ENCODE measurements at regions not wholly inside any gene's neighbourhood (a gene's known extent, or its start where the extent isn't known, plus 50 kb on each side); places are given as distances from the start of the nearest gene placed in this dataset.

DNA sequence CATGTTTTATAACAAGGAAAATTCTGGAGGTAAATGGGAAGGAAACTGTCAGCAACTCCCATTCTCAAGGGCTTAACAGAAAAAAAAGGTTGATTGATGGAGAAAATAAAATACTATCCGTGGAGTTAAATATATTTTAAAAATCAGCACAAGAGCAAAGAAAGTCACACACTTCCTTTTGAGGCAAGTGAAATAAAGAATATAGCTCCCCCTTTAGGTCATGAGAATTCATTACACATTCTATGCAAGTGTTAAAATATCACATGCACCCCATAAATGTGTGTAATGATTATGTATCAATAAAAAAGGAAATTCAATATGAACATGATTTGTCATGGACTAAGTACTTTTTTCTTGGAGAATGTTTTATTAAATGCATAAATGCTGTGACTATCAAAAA lies 349.2 kb downstream of the TPBG start:
- ATAC-seq (no peak), DNase-seq (ENCODE audit: low spot score in 2 of 2) (no peak)
- Mint-ChIP-seq H3K36me3 (peaks cover 0 to 16% of the 10 kb centered on the region in 2 donors), H3K9me3 (peaks cover 15 to 16% of the 10 kb centered on the region in 2 donors), H3K27ac (no peak overlapping the region)

- Mint-ChIP-seq H3K9me3 (peaks cover 17 to 19% of the 10 kb centered on the region in 2 donors), H3K27ac (no peak overlapping the region), H3K36me3 (peaks cover 0 to 13% of the 10 kb centered on the region in 2 donors)
- no peak for DNase-seq (ENCODE audit: low spot score in 2 of 2)
- ATAC-seq, result no peak
Measured at GRCh38 chr6:82720992-82721391, 344.6 kb downstream of the UBE3D start.

- no peak for ATAC-seq
- Mint-ChIP-seq H3K27ac (no peak overlapping the region), H3K9me3 (no peaks in the 10 kb centered on the region), H3K36me3 (no peaks in the 10 kb centered on the region)
- no peak for DNase-seq (ENCODE audit: low spot score in 2 of 2)
Measured at GRCh38 chr6:82735790-82736189, 329.9 kb downstream of the UBE3D start.

DNA sequence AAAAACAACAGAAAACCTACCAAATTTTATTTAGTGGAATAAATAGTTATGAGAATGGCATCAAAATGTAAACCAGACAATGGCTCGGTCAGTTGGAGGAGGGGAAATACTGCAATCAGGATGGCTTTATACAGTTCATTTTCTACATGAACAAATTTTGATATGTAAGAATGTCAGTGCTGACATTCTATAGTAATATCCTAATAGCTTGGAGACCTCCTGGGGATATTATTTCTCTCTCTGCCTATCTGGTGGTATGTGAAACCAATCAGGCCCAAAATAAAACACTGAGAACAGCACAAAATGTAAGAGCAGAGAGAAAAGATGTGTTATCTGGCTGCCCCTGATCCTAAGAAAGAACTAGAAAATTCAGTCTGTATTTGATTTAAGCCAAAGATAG lies 327.7 kb downstream of the UBE3D start:
- DNase-seq (ENCODE audit: low spot score in 2 of 2), result no peak
- Mint-ChIP-seq H3K9me3 (no peaks in the 10 kb centered on the region), H3K27ac (no peak overlapping the region), H3K36me3 (no peaks in the 10 kb centered on the region)
- ATAC-seq, result no peak

DNA sequence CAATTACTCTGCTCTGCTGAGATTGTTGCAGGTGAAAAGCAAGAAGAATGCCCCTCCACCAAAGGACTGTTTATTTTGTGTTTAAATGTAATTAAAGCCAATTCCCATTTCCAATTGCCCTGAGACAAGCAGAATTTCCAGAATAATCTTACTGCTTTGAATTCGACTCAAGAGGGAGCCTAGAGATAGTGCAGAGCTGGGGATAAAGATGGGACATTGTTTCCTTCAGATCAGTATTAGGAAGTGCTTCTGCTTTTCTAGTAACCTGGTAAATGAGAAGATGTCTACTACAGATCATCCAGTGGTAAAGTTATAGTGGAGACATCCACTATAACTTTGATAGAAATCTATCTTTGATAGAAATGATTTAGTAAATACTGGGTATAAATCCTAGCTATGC lies 326.9 kb downstream of the UBE3D start:
- ATAC-seq (no peak), DNase-seq (ENCODE audit: low spot score in 2 of 2) (no peak)
- no peaks in the 10 kb centered on the region for H3K9me3 Mint-ChIP-seq
- no peak overlapping the region for H3K27ac Mint-ChIP-seq
- no peaks in the 10 kb centered on the region for H3K36me3 Mint-ChIP-seq

DNA sequence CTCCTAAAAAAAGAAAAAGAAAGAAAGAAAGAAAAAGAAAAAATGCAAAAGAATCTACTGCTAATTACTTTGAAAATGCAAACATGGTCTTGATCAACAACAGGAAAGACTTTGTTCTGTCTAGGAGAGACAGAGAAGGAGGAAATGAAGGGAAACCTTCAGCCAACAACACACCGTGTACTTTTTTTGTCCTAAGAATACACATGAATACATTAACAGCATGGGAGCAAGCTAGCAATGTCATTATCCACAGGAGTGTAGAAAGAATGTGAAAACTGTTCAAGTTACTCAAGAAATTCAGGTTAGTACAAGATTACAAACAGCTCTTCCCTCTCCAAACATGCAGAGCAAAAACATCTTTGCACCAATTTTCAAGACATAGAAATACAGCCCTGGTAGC lies 326.3 kb downstream of the UBE3D start:
- ATAC-seq, result no peak
- Mint-ChIP-seq H3K9me3 (no peaks in the 10 kb centered on the region), H3K27ac (no peak overlapping the region), H3K36me3 (no peaks in the 10 kb centered on the region)
- no peak for DNase-seq (ENCODE audit: low spot score in 2 of 2)

DNA sequence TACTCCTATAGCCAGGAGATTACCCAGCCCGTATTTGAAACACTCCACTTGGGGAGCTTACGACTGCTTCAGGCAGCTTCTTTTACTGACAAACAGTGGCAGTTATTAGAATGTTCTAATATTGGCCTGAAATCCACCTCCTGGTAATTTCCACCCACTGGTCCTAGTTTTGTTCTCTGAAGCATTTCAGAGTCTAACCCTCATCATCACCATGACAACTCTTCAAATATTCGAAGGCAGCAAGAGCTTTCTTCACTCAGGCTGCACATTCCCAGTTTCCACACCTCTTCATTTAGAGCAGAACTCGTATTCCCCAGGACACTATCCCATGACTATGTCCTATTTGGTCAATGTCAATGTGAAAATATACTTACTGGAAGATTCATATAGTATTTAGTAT lies 325.6 kb downstream of the UBE3D start:
- ATAC-seq (no peak), DNase-seq (ENCODE audit: low spot score in 2 of 2) (no peak)
- H3K36me3 Mint-ChIP-seq, result no peaks in the 10 kb centered on the region
- no peak overlapping the region for H3K27ac Mint-ChIP-seq
- H3K9me3 Mint-ChIP-seq, result no peaks in the 10 kb centered on the region

DNA sequence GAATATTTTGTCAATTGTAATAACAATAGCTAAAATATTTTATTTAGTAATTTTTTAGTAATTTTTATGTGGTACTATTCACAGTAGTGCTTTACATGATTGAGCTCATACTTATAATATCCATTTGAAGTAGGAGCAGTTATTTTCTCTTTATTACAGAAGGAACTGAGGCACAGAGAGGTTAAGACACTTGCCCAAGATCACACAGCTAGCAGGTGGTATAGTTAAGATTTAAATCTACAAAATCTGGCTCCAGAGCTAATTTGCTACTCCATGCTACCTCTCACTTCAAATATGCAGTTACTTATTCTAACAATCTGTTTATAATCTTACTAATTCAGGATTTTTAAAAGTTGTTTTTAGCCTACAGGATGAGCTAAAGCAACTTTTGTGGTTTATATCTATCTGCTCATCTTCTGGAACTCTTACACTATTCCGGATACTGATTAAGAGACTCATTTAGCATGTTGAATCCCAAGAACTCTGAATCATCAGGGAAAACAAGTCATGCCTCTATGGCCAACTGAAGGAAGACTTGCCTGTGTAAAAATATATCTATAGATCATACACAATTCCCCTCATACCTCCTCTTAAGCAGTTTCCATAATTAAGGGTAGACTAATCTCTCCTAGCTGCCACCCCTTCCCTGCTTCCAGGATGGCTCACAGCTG lies 324.2 kb downstream of the UBE3D start:
- no peaks in the 10 kb centered on the region for H3K9me3 Mint-ChIP-seq
- DNase-seq (ENCODE audit: low spot score in 2 of 2), result no peak

DNA sequence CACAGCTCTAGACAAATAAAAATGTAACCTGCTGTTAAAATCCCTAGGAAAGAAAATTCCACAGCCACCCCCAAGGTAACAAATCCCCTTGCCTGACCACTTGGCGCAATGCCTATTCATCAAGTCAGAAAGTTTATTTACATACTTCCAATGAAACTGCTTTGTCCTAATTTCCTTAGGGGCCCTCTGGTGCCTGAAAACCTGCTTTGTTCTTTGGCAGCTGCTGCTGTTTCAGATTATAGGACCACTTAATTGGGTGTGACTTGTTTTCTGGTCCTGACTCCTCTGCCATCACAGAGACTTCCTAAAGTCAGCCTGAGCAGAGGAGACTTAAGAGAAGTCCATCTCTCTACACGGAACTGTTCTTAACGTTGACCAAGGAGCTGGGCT lies 323.6 kb downstream of the UBE3D start:
- no peak overlapping the region for H3K27ac Mint-ChIP-seq
- no peak for ATAC-seq
- H3K36me3 Mint-ChIP-seq, result no peaks in the 10 kb centered on the region
- H3K9me3 Mint-ChIP-seq, result no peaks in the 10 kb centered on the region
- DNase-seq (ENCODE audit: low spot score in 2 of 2), result no peak

More for the DNA sequence above, 324.2 kb downstream of the UBE3D start:
- no peaks in the 10 kb centered on the region for H3K36me3 Mint-ChIP-seq
- H3K27ac Mint-ChIP-seq, result no peak overlapping the region
- ATAC-seq, result no peak

DNA sequence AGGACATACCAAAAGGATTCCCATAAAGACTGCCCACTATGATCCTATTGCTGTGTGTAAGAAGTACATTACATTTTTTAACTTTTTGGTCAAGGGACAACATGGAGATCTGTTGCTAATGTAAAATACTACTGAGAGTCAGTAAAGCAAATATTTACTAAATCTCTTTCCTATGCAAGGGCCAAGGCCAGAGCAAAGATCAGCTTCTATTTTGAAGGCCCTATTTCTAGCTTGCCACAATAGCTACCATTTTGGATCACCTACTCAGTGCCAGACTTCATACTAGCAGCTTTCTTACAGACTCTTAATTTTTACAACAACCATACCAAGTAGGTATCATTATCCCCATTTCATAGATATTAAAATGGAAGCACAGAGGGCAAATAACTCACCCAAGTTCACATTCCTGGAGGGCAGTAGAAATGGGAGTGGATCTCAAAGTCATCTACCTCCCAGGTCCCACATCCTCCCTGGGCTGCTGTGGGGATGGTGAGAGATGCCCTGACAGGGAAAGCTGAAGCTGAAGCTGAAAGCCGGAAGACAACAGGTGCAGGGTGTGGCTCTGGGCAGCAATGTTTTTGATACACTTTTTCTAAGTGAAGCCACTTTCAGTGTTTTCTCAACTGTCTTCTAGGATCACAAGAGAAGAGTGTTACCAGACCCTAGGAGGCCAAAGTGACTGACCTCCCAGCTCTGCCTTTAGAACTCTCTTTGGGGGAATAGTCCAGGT lies 321.2 kb downstream of the UBE3D start:
- ATAC-seq (no peak), DNase-seq (ENCODE audit: low spot score in 2 of 2) (no peak)
- Mint-ChIP-seq H3K36me3 (no peaks in the 10 kb centered on the region), H3K9me3 (no peaks in the 10 kb centered on the region), H3K27ac (no peak overlapping the region)

GRCh38 chr6:82750556-82750955 lies 315.1 kb downstream of the UBE3D start:
- Mint-ChIP-seq H3K36me3 (no peaks in the 10 kb centered on the region), H3K9me3 (peaks cover 0 to 5% of the 10 kb centered on the region in 2 donors), H3K27ac (no peak overlapping the region)
- ATAC-seq, result no peak
- DNase-seq (ENCODE audit: low spot score in 2 of 2), result no peak

DNA sequence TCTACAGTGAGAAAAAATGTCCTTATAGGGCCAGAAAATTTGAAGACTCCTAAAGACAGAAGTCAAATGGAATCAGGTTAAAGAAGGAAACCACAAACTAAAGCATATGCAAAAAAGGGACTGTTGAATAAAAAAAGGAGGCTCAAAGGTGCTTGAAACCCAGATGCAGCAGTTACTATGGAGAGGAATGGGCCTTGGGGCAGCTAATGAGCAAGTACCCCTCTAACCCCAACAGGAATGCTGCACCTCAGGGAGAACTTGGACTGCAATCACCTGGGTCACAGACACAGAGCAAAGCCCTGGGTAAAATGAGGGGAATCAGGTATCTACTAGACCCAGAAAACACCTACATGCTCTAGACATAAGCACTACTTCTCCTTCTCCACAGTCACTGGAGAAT lies 313.9 kb downstream of the UBE3D start:
- Mint-ChIP-seq H3K9me3 (peaks cover 0 to 5% of the 10 kb centered on the region in 2 donors), H3K36me3 (no peaks in the 10 kb centered on the region), H3K27ac (no peak overlapping the region)
- no peak for ATAC-seq
- DNase-seq (ENCODE audit: low spot score in 2 of 2), result no peak

- peaks cover 3 to 5% of the 10 kb centered on the region in 2 donors for H3K9me3 Mint-ChIP-seq
- peaks cover 0 to 8% of the 10 kb centered on the region in 2 donors for H3K36me3 Mint-ChIP-seq
- ATAC-seq (no peak), DNase-seq (ENCODE audit: low spot score in 2 of 2) (no peak)
- no peak overlapping the region for H3K27ac Mint-ChIP-seq
Measured at GRCh38 chr6:82761674-82762345, 303.8 kb downstream of the UBE3D start.

DNA sequence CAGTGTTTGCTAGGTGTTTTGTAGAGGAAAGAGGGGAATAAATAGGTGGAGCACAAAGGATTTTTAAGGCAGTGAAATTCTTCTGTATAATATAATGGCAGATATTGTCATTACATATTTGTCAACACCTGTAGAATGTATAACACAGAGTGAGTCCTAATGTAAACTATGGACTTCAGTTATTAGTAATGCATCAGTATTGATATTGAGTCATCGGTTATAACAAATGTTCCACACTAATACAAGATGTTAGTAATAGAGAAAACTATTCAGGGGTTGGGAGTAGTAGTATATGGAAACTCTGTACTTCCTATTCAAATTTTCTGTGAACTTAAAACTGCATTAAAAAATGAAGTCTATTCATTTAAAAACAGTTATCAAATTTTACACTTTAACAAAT lies 299.2 kb downstream of the UBE3D start:
- Mint-ChIP-seq H3K27ac (no peak overlapping the region), H3K36me3 (no peaks in the 10 kb centered on the region), H3K9me3 (no peaks in the 10 kb centered on the region)
- no peak for ATAC-seq
- no peak for DNase-seq (ENCODE audit: low spot score in 2 of 2)

DNA sequence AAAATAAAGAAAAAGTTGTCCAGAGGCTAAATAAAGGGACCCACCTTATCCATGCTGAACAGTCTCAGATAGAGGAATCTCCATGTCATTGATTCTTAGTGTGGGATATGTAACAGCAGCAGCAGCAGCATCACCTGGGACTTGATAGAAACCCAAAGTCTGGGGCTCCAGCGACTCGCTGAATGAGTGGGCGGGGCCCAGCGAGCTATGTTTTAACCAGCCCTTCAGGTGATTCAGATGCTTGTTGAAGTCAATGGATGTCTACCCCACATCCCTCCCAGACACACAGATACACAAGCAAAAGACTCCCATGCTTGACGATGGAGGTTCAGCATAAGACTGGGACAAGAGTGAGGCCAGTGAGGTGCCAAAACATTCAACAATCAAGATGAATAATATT lies 298.6 kb downstream of the UBE3D start:
- DNase-seq (ENCODE audit: low spot score in 2 of 2) (no peak), ATAC-seq (no peak)
- H3K27ac Mint-ChIP-seq, result no peak overlapping the region
- no peaks in the 10 kb centered on the region for H3K9me3 Mint-ChIP-seq
- H3K36me3 Mint-ChIP-seq, result no peaks in the 10 kb centered on the region

DNA sequence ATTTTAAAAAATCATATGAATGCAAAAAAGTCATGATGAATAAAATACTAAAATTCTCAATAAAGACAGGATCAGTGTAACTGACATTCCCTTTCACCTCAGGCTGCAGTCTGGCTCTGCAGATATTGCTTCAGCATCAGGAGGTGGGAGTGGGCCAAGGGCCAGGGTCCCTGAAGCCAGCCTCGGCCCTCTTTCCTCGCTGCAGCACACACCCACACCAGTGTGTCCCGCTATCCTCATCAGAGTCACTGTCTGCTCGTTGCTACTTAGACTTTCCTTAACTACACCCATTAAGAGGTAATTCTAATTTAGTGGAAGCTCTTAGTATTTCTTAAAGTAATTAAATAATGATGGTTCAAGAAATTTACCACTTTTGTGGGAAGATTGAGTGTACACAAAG lies 298.2 kb downstream of the UBE3D start:
- Mint-ChIP-seq H3K27ac (no peak overlapping the region), H3K9me3 (no peaks in the 10 kb centered on the region), H3K36me3 (no peaks in the 10 kb centered on the region)
- no peak for ATAC-seq
- no peak for DNase-seq (ENCODE audit: low spot score in 2 of 2)

DNA sequence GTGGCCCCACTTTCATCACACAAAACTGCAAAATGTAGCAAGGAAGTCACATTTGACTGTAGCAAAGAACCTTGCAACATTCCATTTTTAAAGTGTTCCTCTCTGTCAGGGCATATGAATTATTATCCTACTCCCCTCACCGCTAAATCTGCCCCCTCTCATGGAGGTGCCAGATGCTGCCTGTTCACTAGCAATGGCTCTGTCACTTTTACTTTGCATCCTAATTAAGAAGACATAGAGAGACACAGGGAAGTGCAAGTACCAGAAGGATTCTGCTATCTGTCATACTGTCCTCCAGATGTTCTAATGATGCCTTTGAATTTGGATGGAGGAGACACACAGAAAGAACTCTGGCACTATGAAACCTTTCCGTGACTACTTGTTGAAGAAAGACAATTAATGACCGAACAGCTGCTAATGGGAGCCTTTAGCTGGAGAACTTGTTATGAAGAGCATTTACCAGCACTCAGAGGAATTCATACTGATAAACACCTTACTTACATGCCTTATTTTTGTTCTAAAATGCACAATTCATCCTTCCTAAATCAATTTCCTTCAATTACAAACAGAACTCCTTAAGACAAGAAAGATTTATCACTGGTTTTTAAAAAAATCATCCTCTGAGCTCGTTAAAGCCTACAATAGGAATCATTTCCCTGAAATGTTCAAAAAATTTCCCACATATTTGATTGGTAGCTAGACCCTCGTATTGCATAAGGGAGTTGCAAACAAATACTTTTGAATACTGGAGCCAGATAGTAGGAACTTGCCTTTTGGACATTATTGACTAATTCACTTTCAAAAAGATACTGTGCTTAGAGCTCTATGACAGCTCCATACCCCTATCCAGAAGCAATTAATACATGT lies 292.6 kb downstream of the UBE3D start:
- Mint-ChIP-seq H3K27ac (no peak overlapping the region), H3K9me3 (no peaks in the 10 kb centered on the region), H3K36me3 (no peaks in the 10 kb centered on the region)
- no peak for DNase-seq (ENCODE audit: low spot score in 2 of 2)
- ATAC-seq, result no peak
